GM21717 (cell line): ENCODE measurements at regions not wholly inside any gene's neighbourhood (a gene's known extent, or its start where the extent isn't known, plus 50 kb on each side); places are given as distances from the start of the nearest gene placed in this dataset.

Source experiments
- ATAC-seq: cut with Tn5 transposase; IDR thresholded peaks from one replicate; pipeline ENCODE4 v1.9.1; 2021; ENCODE audit warnings: mild to moderate bottlenecking, moderate library complexity; ENCODE audit not compliant: unreplicated experiment

DNA sequence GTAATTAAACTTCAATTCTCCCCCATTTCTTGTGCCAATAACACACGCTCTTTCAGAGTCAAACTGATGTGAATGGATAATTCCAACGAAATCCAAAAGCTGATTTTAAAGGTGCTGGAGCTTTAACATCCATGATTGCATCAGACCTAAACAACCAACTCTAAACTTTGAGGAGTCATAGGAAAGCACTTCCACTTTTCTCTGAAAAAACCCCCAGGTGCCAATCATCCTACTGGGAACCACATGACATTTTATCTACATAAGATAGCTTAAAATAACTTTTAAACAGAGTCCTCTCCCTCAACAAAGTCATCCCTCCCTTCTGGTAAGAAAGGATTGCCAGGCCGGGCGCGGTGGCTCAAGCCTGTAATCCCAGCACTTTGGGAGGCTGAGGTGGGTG lies 167.7 kb upstream of the PDE10A start:
- no peak for ATAC-seq

DNA sequence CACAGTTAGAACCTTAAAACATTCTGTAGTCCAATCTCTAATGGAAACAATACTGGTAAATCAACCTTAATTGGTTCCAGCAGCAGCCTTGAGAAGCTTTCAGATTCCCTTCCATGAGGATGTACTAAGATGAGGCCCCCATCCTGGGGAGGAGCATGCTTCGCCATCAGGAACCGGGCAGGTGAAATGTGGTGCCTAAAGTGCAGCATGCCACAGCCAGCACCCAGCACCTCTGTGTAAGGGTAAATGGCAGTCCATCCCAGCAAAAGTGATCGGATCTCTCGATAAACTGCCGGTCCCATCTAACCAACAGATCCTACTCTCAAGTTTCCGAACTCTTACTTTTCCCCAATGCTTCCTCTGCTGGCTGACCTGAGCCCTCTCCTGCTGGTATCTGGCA lies 166.3 kb upstream of the PDE10A start:
- ATAC-seq: no peak

DNA sequence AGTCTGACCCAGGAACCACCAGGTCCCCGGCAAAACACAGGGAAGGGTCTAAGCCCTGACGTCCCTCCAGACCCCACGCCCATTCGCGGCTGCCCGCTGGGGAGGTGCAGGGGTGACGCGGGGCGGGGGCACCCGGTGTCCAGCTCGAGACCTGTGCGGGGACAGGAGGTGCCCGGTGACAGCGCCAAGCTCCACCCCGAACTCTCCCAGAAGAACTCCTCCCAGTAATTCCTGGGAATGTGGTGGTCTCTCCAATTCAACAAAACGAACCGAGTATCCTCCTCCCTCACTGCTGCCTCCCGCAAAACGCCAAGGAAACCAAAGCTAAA lies 164.1 kb upstream of the PDE10A start:
- ATAC-seq: no peak

DNA sequence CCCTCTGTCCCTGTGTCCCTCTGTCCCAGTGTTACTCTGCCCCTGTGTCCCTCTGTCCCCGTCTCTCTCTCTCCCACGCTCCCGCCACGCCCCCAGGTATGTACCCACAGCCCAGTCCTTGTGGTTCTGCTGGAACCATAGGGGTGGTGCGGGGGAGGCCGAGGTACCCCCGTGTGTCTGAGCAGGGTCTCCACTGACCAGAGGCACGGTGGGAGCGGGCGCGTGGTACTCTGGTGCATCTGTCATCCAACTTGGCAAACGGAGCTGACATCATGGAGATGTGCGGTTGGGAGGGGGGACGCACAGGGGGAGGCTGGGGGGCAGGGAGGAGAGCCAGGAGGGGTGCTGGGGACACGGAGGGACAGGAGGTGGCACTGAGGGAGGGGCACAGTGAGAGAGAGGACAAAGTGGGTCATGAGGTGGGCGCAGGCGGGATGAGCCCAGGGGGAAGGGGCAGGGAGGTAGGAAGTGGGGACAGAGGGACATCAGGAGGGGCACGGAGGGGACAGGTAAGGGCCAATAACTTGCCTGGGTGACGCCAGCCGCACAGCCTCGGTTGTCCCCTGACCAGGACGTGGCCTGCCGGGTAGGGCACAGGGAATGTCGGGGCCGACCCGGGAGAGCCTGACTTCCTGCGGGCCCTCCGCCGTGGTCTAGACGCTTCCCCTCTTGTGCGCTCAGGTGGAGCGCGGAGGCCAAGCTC lies 163.6 kb upstream of the PDE10A start:
- no peak for ATAC-seq

DNA sequence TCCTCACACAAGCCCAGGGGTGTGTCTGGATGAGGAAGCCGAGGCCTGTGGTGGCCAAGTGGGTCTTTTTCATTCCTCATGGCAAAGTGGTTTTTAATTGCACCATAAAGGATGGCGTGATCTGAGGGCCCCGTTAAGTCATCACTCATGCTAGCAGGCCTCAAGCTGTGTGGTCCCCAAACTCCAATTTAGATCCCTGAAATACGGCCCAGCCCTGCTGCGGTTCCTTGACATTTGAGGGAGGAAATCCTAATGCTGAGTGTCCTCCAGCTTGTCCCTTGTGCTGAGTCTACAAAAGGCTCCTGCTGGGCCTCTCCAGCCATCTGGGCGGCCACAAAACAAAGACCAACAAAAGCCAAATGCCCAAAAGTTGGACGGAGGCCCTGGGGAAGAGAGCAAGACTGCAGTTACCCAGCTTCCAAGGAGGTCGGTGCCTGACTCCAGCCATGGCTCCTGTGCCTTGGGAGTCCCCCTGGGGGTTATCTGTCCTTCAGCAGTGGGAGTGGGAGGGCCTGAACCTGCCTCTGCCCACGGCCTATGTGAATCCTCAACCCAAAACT lies 162.3 kb upstream of the PDE10A start:
- ATAC-seq: no peak

DNA sequence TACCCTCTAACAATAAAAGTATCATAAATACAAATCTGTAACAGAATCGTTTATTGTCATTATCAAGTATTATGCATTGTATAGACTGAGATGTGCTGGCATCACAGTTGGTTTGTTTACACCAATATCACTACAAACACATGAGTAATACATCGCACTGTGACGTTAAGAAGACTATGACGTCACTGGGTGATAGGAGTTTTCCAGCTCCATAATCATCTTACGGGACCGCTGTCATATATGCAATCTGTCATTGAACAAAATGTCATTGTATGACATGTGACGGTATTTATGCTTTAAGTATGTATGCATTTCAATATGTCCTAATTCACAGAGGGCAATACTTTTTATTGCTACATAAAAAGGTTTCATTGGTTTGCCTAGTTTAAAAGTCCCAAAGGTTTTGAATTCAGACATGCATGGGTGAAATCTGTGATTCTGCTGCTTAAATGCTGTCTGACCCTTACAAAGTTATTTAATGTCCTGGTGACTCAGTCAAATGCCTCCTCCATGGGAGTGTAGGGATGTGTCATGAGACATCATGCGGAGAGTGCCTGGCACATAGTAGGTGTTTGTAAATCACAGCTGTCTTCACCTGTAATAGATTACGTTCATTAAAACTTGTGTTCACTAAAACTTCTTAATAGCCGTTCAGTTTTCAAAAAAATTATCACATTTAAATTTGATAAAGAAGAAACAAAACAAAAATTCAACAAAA lies 160.7 kb upstream of the PDE10A start:
- no peak for ATAC-seq

DNA sequence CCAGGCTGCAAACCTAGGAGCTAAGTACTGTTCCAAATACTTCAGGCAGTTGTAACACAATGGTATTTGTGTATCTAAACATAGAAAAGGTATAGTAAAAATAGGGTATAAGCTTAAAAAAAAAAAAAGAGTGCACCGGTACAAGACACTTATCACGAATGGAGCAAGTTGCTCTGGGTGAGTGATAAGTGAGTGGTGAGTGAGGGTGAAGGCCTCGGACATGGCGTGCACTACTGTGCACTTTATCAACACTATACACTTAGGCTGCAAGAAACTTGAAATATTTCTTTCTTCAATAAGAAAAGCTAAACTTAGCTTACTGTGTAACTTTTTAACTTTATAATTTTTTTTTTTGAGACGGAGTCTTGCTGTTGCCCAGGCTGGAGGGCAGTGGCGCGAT lies 159.5 kb upstream of the PDE10A start:
- no peak for ATAC-seq

DNA sequence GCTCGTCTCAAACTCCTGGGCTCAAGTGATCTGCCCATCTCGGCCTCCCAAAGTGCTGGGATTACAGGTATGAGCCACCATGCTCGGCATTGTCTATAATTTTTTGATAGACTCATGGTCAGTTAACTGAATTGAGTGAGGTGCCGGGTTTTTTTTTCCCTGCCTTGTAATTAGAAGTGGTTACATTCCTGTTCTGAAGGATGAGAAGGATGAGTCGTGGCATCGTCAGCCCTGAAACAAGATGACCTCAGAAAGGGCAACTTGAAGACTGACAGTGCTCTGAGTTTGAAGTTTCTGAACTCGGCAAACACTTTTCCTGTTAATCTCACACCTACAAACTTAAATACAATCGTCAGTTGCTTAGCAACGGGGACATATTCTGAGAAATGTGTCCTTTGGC lies 158.7 kb upstream of the PDE10A start:
- no peak for ATAC-seq

DNA sequence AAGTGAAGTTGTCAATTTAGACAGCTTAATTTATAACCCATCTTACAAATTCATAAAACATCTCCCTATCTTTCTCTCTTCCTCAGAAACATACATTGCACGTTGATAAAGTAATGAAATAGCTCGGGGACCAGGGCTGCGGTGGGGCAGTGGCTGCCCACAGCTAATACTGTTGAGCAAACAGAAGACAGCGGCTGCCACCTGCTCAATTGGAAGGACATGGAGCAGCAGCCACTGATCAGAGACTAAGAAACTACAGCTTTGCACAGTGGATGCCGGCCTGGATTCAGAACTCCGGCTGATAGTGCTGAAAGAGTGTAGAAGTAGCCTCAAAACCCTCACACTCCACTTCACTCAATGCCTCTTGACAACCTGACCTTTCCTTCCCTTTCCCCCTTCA lies 157.9 kb upstream of the PDE10A start:
- ATAC-seq: no peak

DNA sequence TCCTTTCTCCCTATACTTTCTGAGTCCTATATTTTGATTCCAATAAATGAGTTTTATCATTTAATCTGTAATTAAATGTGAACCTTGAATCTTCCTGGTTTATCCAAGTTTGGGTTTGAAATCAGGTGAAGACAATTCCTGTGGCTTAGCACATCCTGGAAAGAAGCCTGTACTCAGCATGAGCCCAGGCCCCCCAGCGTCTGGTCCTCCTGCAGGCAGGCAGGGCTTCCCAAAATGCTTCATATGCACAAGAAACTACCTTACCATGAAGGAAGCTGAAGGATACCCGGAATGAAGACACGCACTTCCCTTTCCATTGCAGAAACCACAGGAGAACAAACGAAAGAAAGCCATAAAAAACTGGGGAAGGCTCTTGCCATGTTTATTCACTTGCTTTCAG lies 157.4 kb upstream of the PDE10A start:
- ATAC-seq: no peak

DNA sequence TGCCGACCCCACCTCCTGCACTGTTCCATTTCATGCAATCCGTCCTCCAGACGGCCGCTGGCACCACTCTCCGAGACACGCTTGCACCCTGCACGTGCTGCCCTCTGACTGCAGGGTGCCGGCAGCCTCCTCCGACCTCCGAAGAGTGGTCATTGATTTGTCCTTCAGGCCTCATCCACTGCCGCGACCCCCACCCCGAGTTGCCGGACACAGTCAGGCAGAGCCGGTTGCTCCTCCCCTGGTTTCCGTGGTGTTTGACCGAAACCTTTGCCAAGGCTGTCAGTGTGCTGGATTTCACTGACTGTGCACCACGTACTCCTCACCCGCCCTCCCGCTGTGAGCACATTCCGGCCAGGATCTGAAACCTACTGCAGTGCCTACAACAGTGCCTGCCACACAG lies 156.4 kb upstream of the PDE10A start:
- no peak for ATAC-seq

DNA sequence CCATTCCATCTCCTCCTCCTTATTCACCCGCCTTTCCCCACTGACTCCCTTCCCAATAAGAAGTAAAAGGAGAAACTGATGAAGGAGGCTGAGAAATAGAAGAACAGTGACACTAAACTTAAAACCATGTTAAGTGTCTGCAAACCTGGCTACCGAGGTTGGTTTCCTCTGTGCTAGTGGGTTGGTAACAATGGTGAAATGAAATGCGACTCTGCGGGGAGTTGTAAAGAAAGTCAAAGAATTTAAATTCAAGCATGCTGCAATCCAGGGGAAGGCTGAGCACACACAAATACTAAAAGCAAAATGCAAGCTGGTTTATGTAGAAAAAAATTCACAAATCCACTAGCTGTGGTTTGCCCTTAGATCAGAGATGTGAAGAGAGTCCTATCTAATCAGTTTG lies 155.2 kb upstream of the PDE10A start:
- no peak for ATAC-seq

DNA sequence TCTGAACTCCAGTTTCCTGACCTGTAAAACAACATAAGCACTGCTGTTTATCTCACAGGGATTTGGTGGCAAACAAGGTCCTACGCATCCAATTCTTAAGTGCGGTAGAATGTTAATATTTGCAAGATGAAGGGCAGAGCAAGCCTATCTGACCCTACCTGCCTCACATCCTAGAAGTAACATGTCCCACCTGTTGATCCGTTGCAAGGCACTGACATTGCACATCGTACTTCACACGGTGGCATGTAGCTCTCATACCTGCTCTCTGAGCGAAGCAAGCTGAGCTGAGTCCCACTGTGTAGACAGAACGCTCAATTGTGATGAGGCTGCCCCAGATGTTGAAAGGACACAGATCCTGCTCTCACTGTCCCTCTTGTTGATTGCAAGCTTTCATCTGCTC lies 154.7 kb upstream of the PDE10A start:
- ATAC-seq: no peak

DNA sequence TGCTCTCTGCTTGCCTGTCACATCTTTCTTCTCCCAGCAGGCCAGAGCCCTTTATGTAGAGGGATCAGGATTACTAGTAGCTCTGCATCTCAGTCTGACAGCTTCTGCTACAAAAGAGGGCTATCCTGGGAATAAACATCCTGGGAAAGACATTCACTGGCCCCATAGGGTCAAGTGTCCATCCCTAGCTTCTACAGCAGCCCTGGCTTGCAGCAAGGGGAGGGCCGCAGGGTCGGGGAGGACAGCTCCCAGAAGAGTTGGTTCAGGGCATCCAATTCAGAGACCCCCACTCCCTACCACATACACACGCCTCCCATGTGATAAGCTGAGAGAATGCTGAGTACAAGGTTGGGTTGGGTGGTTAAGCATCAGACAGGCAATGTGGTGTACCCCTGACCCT lies 154.1 kb upstream of the PDE10A start:
- ATAC-seq: no peak

DNA sequence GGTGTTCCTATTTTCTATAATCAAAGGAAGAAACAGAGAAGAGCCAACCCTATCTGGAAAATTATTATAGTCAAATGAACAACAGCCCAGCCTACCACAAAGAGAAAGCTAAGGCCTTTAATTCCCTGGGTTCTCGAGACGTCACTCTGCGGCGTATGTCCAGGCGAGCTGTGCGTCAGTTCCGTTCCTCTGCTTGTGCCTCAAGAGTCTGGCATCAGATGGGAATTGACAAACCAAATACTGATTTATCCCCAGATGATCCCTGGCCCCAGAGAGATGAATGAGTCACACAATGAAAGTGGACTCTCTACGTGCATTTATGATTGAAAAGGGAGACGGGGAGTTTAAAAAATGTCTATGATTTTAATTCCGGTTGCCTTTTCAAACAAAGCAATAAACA lies 151.6 kb upstream of the PDE10A start:
- no peak for ATAC-seq

DNA sequence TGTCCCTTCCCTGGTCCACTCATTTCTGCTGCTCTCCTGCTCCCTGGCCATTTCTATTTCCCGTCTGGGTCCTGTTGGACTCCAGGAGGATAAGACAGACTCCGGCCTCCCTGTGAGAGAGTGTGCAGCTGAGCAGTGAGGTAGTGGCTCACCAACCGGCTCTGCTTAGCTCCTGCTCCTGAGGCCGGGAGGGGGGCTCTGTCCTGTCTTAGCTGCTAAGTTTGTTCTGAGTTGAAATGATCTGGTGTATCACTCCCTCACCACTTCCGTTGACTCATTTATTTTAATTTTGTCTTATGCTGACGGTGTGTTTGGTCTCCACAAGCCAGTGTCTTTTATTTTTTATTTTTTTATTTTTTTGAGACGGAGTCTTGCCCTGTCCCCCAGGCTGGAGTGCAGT lies 148.5 kb upstream of the PDE10A start:
- ATAC-seq: no peak

DNA sequence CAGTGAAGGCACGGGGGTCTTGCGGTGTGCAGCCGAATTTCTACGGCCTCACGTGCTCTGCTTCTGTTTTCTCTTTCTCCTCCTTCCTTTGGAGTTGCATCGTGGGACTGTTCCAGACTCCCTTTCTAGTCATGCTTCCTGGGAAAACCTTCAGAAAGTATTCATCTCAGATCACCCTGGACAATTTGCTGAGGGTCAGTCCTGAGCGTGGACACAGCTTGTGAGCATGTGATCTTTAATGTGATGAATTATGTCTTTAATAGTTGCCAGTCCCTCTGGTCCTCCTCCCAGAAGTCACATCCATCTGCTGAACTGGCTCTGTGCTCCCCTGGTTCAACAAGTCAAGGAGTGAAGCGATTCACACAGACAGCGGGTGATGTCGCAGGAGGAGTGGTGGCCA lies 145.0 kb upstream of the PDE10A start:
- no peak for ATAC-seq

DNA sequence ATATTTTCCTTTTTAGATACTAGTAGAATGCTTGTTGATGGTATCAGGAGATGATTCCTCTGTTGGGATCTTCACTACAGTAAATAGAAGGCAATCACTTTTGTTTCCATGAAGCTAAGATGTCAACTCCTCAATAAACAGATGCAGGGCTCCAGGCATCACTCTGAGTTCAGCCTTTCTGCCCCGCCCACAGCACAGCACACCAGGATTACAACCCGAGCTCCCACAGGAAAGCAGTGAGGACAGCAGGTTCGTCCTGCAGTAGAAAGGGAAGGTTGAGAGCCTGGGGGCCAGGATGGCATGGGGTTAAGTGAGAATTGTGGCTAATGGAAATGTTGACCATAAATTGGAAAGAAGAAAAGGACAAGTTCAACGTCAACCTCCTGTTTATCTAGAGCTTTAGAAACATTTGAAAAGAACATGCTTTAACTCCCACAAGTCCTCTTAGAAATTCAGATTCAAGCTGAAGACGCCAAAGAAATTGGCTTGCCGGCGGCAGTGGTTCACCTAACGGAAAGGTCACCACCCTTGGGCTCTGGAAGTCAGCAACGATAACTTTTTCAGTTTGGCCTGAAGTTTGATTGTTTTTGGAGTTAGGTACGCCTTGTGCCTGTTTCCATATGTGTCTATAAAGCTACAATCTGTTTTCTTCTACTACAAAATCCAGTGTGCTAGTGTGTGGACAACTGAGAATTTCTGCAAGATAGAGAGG lies 144.4 kb upstream of the PDE10A start:
- ATAC-seq: no peak

DNA sequence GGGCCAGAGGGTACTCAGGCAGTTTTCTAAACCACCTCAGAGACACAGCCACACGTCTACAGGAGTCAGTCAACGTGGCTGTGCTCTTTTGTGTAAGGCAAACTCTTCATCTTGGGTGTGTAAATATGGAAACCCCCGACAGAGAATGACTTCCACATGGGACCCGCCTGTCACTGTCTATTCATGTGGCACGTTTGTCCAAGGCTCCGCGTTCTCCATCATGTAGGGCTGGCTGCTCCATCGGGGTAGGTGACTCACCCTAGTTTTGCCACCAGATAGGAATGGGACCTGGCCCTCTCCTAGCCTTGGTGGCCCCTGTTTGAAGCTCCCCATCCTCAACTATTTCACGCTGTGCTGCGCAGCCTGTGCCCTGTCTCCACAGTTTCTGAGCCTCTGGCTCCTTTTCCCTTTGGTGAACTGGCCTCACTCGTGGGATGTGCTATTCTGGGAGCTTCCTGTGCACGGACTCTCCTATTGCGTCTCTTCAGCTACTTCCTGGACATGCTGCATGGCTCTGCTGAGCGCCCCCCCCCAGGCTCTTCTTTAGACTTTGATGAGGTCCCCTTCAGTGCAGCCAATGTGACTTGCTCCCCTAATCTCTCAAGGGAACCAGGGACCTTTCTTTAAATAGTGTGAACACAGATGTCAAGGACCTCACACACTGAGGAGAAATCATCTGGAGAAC lies 143.2 kb upstream of the PDE10A start:
- no peak for ATAC-seq

DNA sequence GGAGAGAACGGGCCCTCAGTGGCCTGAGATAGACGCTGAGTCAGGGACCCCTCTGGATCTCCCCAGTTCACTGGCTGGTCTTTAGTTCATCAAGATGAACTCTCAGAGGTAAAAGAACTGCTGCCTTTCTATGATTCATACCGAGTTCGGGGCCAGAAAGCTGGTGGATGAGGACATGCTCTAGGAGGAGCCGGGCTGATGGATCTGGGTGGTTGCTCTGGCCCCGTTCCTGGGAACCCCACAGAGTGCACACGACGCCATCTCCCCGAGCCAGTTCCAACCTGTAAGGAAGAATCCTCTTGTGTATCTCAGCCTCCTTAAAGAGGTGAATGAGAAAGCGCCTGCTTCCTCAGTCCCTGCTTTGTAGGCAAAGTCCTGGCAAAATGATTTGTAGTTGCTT lies 142.6 kb upstream of the PDE10A start:
- no peak for ATAC-seq

DNA sequence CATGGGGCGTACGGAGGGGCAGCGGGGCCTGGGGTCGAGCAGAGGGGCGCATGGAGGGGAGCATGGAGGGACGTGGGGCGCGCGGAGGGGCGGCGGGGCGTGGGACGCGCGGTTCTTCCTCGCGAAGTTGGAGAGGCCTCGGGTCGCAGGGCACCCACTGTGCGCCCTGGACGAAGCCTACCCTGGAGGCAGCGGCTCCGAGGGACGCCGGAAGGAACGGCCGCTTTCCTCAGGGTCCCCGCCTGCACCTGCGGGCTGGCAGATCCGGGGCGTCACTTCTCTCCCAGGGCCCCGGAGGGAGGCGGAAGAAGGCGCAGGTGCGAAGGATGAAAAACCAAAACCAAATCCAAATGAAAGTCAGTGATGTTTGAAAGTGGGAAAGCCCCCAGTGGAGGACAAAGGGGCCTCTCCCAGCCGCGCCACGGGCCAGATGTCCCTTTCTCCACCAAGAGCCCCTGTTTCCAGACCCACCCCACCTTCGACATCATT lies 142.1 kb upstream of the PDE10A start:
- ATAC-seq: no peak
